ENCODE measurements at regions not wholly inside any gene's neighbourhood (a gene's known extent, or its start where the extent isn't known, plus 50 kb on each side); places are given as distances from the start of the nearest gene placed in this dataset.
A peak's percentile ranks its signal among the peaks of the same experiment; 100 is the strongest.

DNA sequence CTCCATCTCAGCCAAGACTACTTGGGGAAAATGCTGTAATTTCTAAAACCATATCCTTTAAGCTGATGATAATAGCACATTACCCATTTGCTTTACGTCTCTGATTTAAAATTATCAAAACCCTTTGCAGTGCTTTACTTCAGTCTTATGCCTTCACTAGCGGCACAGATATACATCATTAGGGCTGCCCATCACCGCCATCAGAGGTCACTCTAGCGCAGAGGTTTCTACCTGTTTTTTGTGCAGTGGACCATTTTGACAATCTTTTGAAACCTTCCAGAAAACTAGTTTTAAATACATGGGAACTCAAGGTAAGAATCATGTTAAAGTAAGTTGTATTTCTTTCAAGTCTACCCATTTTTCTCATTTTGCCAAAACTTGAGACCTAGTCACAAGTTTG, 592.5 kb downstream of the PPARGC1A start:
- Histone ChIP-seq H2AFZ (ENCODE audit: low read length) (no peak overlapping the region), H3K9me3 (ENCODE audit: control insufficient read depth, insufficient read depth, low read depth, low read length) (no peaks in the 10 kb centered on the region), H4K20me1 (ENCODE audit: control insufficient read depth, extremely low read depth, insufficient read depth, low read length) (no peaks in the 10 kb centered on the region), H3K79me2 (ENCODE audit: control insufficient read depth, insufficient read depth, low read length) (no peaks in the 10 kb centered on the region), H3K9ac (ENCODE audit: insufficient read depth, low read length) (no peak overlapping the region), H3K4me1 (ENCODE audit: control insufficient read depth, extremely low read depth, insufficient read depth, low read length) (no peaks in the 10 kb centered on the region), H3K4me3 (replicated peaks in 1 of 4; ENCODE audit: control extremely low read depth in 1 of 4, insufficient read depth in 1 of 4, low read depth in 3 of 4, low read length in 4 of 4) (no peak overlapping the region), H3K36me3 (ENCODE audit: control insufficient read depth, insufficient read depth, low read length) (no peaks in the 10 kb centered on the region), H3K27me3 (ENCODE audit: control insufficient read depth, insufficient read depth, low read length) (no peaks in the 10 kb centered on the region), H3K27ac (ENCODE audit: insufficient read depth, low read length) (no peak overlapping the region), H3K4me2 (ENCODE audit: extremely low read depth, insufficient read depth, low read length) (no peak overlapping the region)
- DNase-seq (ENCODE audit: low read depth in 2 of 2), result no peak
- TF ChIP-seq, protein P1, sequence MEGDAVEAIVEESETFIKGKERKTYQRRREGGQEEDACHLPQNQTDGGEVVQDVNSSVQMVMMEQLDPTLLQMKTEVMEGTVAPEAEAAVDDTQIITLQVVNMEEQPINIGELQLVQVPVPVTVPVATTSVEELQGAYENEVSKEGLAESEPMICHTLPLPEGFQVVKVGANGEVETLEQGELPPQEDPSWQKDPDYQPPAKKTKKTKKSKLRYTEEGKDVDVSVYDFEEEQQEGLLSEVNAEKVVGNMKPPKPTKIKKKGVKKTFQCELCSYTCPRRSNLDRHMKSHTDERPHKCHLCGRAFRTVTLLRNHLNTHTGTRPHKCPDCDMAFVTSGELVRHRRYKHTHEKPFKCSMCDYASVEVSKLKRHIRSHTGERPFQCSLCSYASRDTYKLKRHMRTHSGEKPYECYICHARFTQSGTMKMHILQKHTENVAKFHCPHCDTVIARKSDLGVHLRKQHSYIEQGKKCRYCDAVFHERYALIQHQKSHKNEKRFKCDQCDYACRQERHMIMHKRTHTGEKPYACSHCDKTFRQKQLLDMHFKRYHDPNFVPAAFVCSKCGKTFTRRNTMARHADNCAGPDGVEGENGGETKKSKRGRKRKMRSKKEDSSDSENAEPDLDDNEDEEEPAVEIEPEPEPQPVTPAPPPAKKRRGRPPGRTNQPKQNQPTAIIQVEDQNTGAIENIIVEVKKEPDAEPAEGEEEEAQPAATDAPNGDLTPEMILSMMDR (conservative IDR thresholded peaks at IDR 0.05 in 1 of 2, IDR thresholded peaks at IDR 0.05 in 1 of 2; ENCODE audit: low read depth in 1 of 2, low read length in 2 of 2), result no peak
- TF ChIP-seq EZH2 (IDR thresholded peaks at IDR 0.05; ENCODE audit: low read length, missing control alignments), result no peak

DNA sequence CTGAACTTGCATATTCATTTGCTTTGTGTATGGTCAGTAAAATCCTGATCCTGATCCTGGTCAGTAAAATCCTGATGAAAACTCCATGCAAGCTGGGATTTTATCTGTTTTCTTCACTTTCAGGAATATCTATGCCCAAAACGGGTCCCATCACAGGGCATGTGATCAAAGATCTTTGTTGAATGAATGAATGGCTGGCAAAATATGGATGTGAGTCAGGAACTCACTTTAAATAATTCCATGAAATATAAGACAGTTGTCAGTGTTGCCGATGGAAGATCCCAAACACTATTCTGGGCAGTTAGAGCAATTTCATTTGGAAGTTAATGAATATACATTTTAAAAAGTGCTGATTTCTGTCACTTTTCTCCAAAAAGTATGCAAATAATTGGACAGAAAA, 598.4 kb downstream of the GBA3 start:
- no peaks in the 10 kb centered on the region for H3K9me3 ChIP-seq (ENCODE audit: control insufficient read depth, insufficient read depth, low read depth, low read length)
- H3K27me3 ChIP-seq (ENCODE audit: control insufficient read depth, insufficient read depth, low read length), result no peaks in the 10 kb centered on the region
- no peak overlapping the region for H3K4me2 ChIP-seq (ENCODE audit: extremely low read depth, insufficient read depth, low read length)
- no peaks in the 10 kb centered on the region for H3K4me1 ChIP-seq (ENCODE audit: control insufficient read depth, extremely low read depth, insufficient read depth, low read length)
- no peak overlapping the region for H3K9ac ChIP-seq (ENCODE audit: insufficient read depth, low read length)
- DNase-seq (ENCODE audit: low read depth in 2 of 2), result no peak
- H3K27ac ChIP-seq (ENCODE audit: insufficient read depth, low read length), result no peak overlapping the region
- H3K36me3 ChIP-seq (ENCODE audit: control insufficient read depth, insufficient read depth, low read length), result no peaks in the 10 kb centered on the region
- no peak overlapping the region for H3K4me3 ChIP-seq (replicated peaks in 1 of 4; ENCODE audit: control extremely low read depth in 1 of 4, insufficient read depth in 1 of 4, low read depth in 3 of 4, low read length in 4 of 4)
- H3K79me2 ChIP-seq (ENCODE audit: control insufficient read depth, insufficient read depth, low read length), result no peaks in the 10 kb centered on the region
- no peak overlapping the region for H2AFZ ChIP-seq (ENCODE audit: low read length)
- no peak for TF ChIP-seq EZH2 (IDR thresholded peaks at IDR 0.05; ENCODE audit: low read length, missing control alignments)
- TF ChIP-seq, protein P1 (conservative IDR thresholded peaks at IDR 0.05 in 1 of 2, IDR thresholded peaks at IDR 0.05 in 1 of 2; ENCODE audit: low read depth in 1 of 2, low read length in 2 of 2), result no peak
- no peaks in the 10 kb centered on the region for H4K20me1 ChIP-seq (ENCODE audit: control insufficient read depth, extremely low read depth, insufficient read depth, low read length)

DNA sequence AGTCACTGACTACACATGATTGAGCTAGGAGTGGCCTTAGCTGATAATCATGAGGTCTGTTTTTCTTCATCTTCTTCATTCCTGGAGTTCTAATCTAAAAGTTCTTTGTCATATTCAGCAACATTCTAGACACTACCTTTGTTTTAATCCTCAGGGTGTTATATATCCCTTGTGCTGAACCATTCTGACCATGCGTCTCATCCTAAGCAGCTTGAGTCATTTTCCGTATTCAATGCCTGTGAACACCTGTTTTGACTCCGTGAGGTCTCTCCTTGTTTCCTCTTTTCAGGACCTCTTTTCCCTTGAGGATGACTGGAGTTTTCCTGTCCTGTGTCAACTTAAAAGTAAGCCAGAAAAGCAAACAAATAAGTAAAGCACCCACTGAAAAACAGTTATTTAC, 597.9 kb downstream of the GBA3 start:
- no peak overlapping the region for H3K4me3 ChIP-seq (replicated peaks in 1 of 4; ENCODE audit: control extremely low read depth in 1 of 4, insufficient read depth in 1 of 4, low read depth in 3 of 4, low read length in 4 of 4)
- H3K36me3 ChIP-seq (ENCODE audit: control insufficient read depth, insufficient read depth, low read length), result no peaks in the 10 kb centered on the region
- no peak for TF ChIP-seq EZH2 (IDR thresholded peaks at IDR 0.05; ENCODE audit: low read length, missing control alignments)
- TF ChIP-seq, protein P1 (conservative IDR thresholded peaks at IDR 0.05 in 1 of 2, IDR thresholded peaks at IDR 0.05 in 1 of 2; ENCODE audit: low read depth in 1 of 2, low read length in 2 of 2), result no peak
- H3K79me2 ChIP-seq (ENCODE audit: control insufficient read depth, insufficient read depth, low read length), result no peaks in the 10 kb centered on the region
- H3K27me3 ChIP-seq (ENCODE audit: control insufficient read depth, insufficient read depth, low read length), result no peaks in the 10 kb centered on the region
- no peaks in the 10 kb centered on the region for H4K20me1 ChIP-seq (ENCODE audit: control insufficient read depth, extremely low read depth, insufficient read depth, low read length)
- H3K27ac ChIP-seq (ENCODE audit: insufficient read depth, low read length), result no peak overlapping the region
- no peaks in the 10 kb centered on the region for H3K9me3 ChIP-seq (ENCODE audit: control insufficient read depth, insufficient read depth, low read depth, low read length)
- no peak overlapping the region for H3K4me2 ChIP-seq (ENCODE audit: extremely low read depth, insufficient read depth, low read length)
- peak in 1 of 2 donors; percentile 47 for DNase-seq (ENCODE audit: low read depth in 2 of 2)
- H3K9ac ChIP-seq (ENCODE audit: insufficient read depth, low read length), result no peak overlapping the region
- no peak overlapping the region for H2AFZ ChIP-seq (ENCODE audit: low read length)
- H3K4me1 ChIP-seq (ENCODE audit: control insufficient read depth, extremely low read depth, insufficient read depth, low read length), result no peaks in the 10 kb centered on the region

Data from fibroblast of lung (primary cell).